ENCODE measurements at regions not wholly inside any gene's neighbourhood (a gene's known extent, or its start where the extent isn't known, plus 50 kb on each side); places are given as distances from the start of the nearest gene placed in this dataset.

DNA sequence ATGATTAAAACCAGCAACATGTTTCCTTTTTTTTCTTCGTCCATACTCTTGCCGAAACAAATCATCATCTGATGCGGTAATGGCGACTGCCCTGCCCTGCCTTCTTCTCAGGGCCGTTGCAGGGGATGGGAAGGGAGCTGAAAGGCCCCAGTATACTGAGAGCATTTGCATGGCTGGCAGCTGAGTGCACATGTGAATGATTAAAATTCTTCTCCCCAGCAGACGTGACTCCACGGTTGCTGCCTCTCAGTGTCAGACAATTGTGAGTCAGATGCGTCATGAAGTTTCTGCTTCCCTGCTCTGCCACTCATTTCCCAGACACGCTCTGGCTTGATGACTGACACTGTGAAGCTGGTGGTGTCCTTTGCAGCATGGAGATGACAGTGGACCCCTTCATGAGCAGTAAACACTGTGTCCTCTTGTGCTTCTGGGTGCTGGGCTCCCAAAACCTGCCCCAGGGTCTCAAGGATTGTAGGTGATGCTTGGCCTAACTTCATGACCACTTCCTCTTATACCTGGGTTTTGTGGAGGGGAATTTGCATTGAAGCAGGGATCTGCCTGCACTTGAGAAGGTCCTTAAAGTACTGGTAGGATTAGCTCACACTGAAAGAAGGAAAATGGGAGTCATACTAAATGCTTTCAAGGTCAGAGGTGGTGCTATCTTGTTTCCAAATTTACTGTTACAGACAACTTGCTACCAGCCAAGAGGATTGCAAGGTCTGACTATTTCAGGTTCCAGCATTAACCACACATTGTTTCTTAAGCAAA is 222.5 kb upstream of the COPS8 start:
- no peak overlapping the region for H3K27ac Mint-ChIP-seq (ENCODE audit: low read depth, unreplicated experiment)
- H3K4me1 Mint-ChIP-seq (ENCODE audit: insufficient read depth, unreplicated experiment), result no peaks in the 10 kb centered on the region
- H3K4me3 Mint-ChIP-seq (ENCODE audit: unreplicated experiment), result no peak overlapping the region
- no peak for DNase-seq (ENCODE audit: unreplicated experiment)
- POLR2A ChIA-PET, result no interaction called here
- intact Hi-C loops (cut with micrococcal nuclease), result no loop called here
- CTCF ChIA-PET, result interaction anchor here (0.6 kb wide), 1 partner anchor 84 kb away, joined by 3 read pairs; no protein-coding TSS in a partner anchor
- TF ChIP-seq, protein P1, sequence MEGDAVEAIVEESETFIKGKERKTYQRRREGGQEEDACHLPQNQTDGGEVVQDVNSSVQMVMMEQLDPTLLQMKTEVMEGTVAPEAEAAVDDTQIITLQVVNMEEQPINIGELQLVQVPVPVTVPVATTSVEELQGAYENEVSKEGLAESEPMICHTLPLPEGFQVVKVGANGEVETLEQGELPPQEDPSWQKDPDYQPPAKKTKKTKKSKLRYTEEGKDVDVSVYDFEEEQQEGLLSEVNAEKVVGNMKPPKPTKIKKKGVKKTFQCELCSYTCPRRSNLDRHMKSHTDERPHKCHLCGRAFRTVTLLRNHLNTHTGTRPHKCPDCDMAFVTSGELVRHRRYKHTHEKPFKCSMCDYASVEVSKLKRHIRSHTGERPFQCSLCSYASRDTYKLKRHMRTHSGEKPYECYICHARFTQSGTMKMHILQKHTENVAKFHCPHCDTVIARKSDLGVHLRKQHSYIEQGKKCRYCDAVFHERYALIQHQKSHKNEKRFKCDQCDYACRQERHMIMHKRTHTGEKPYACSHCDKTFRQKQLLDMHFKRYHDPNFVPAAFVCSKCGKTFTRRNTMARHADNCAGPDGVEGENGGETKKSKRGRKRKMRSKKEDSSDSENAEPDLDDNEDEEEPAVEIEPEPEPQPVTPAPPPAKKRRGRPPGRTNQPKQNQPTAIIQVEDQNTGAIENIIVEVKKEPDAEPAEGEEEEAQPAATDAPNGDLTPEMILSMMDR (IDR thresholded peaks at IDR 0.05; ENCODE audit: unreplicated experiment), result no peak
- no peaks in the 10 kb centered on the region for H3K36me3 Mint-ChIP-seq (ENCODE audit: insufficient read depth, unreplicated experiment)
- no peaks in the 10 kb centered on the region for H3K27me3 Mint-ChIP-seq (ENCODE audit: insufficient read depth, unreplicated experiment)
- no peaks in the 10 kb centered on the region for H3K9me3 Mint-ChIP-seq (ENCODE audit: unreplicated experiment)
- no TSS peak for BruUV-seq (replicated peaks)

DNA sequence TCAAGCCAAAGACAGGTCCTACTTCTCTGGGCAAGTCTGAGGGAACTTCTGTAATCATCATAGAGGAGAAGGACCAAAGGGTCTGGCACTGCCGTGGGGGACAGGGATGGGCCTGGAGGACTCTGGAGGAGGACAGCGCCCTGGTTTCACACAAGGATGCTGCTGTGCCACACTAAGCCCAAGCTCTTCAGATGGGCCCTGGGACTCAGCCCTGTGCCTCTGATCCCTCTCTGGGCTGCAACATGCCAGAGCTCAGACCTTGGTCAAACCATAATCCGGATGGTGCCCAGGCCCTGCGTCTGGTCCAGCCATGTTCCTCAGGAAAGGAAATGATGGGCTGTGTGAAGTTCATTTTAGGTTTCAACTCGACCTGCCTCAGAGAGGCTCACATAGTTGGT is 222.0 kb upstream of the COPS8 start:
- intact Hi-C loops (cut with micrococcal nuclease), result no loop called here
- DNase-seq (ENCODE audit: unreplicated experiment), result no peak
- CTCF ChIA-PET, result no interaction called here
- POLR2A ChIA-PET, result no interaction called here
- BruUV-seq (replicated peaks), result no TSS peak
- TF ChIP-seq, protein P1 (IDR thresholded peaks at IDR 0.05; ENCODE audit: unreplicated experiment), result no peak
- Mint-ChIP-seq H3K36me3 (ENCODE audit: insufficient read depth, unreplicated experiment) (no peaks in the 10 kb centered on the region), H3K4me1 (ENCODE audit: insufficient read depth, unreplicated experiment) (no peaks in the 10 kb centered on the region), H3K27ac (ENCODE audit: low read depth, unreplicated experiment) (no peak overlapping the region), H3K4me3 (ENCODE audit: unreplicated experiment) (no peak overlapping the region), H3K9me3 (ENCODE audit: unreplicated experiment) (no peaks in the 10 kb centered on the region), H3K27me3 (ENCODE audit: insufficient read depth, unreplicated experiment) (no peaks in the 10 kb centered on the region)

DNA sequence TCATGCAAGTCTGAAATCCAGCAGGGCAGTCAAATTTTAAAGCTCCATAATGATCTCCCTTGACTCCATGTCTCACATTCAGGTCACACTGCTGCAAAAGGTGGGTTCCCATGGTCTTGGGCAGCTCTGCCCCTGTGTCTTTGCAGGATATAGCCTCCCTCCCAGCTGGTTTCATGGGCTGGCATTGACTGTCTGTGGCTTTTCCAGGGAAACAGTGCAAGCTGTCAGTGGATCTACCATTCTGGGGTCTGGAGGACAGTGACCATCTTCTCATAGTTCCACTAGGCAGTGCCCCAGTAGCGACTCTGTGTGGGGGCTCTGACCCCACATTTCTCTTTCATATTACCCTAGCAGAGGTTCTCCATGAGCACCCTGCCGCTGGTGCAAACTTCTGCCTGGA is 220.6 kb upstream of the COPS8 start:
- no peak for DNase-seq (ENCODE audit: unreplicated experiment)
- Mint-ChIP-seq H3K27ac (ENCODE audit: low read depth, unreplicated experiment) (no peak overlapping the region), H3K4me3 (ENCODE audit: unreplicated experiment) (no peak overlapping the region), H3K9me3 (ENCODE audit: unreplicated experiment) (no peaks in the 10 kb centered on the region), H3K27me3 (ENCODE audit: insufficient read depth, unreplicated experiment) (no peaks in the 10 kb centered on the region), H3K4me1 (ENCODE audit: insufficient read depth, unreplicated experiment) (no peaks in the 10 kb centered on the region), H3K36me3 (ENCODE audit: insufficient read depth, unreplicated experiment) (no peaks in the 10 kb centered on the region)
- no TSS peak for BruUV-seq (replicated peaks)
- ChIA-PET POLR2A (no interaction called here), CTCF (interaction anchor here (0.6 kb wide), 1 partner anchor 64 kb away, joined by 3 read pairs; no protein-coding TSS in a partner anchor)
- TF ChIP-seq, protein P1 (IDR thresholded peaks at IDR 0.05; ENCODE audit: unreplicated experiment), result no peak
- intact Hi-C loops (cut with micrococcal nuclease), result no loop called here

DNA sequence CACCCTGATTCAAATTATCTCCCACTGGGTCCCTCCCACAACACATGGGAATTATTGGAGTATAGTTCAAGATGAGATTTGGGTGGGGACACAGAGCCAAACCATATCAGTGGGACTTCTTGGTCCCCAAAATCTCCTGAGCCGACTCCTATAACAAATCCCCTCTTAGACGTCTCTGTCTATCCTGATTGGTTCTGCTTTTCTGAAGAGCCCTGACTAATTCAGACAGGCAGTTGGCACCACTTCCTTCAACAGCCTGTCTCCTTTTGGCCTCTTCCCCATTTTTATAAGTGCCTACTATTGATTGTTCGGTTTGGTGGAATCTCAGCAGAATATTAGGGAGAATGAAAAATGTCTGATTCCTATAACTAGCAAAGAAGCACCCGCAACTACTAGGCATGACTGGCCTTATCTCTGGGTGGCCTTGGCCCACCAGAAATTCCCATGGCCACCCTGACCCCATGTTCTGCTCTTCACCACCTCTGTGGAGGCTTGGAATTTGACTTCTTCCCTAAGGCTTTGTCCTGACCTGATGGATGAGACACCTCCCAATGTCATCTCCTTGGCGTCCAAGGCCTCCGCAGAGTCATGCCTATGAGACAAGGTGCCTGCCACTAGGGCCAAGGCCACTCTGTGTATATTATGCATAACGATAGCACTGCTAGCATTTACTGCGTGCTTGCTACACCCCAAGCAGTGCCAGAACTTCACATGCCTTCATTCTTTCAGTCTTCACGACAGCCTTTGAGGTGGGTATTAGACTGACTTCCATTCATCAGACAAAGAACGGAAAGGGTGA is 218.9 kb upstream of the COPS8 start:
- intact Hi-C loops (cut with micrococcal nuclease), result no loop called here
- DNase-seq (ENCODE audit: unreplicated experiment), result no peak
- peaks cover 7% of the 10 kb centered on the region for H3K4me1 Mint-ChIP-seq (ENCODE audit: insufficient read depth, unreplicated experiment)
- H3K27ac Mint-ChIP-seq (ENCODE audit: low read depth, unreplicated experiment), result no peak overlapping the region
- BruUV-seq (replicated peaks), result no TSS peak
- H3K4me3 Mint-ChIP-seq (ENCODE audit: unreplicated experiment), result no peak overlapping the region
- ChIA-PET CTCF (no interaction called here), POLR2A (no interaction called here)
- H3K36me3 Mint-ChIP-seq (ENCODE audit: insufficient read depth, unreplicated experiment), result no peaks in the 10 kb centered on the region
- H3K9me3 Mint-ChIP-seq (ENCODE audit: unreplicated experiment), result no peaks in the 10 kb centered on the region
- no peaks in the 10 kb centered on the region for H3K27me3 Mint-ChIP-seq (ENCODE audit: insufficient read depth, unreplicated experiment)
- TF ChIP-seq, protein P1 (IDR thresholded peaks at IDR 0.05; ENCODE audit: unreplicated experiment), result no peak

All from MCF 10A (cell line).